Sigmoid colon (tissue), 4 donors: ENCODE measurements at regions not wholly inside any gene's neighbourhood (a gene's known extent, or its start where the extent isn't known, plus 50 kb on each side); places are given as distances from the start of the nearest gene placed in this dataset.

Experiments used
- EP300 ChIP-seq, 4 donors: sonication (generic); formaldehyde crosslinking; IDR thresholded peaks; one replicate each; pipeline ENCODE4 v1.6.1; 2017; ENCODE audit warnings: antibody characterized with exemption in 4 of 4
- POLR2AphosphoS5 ChIP-seq, 4 donors: sonication (generic); formaldehyde crosslinking; IDR thresholded peaks; one replicate each; pipeline ENCODE4 v1.6.1; 2017; ENCODE audit warnings: antibody characterized with exemption in 4 of 4
- TF ChIP-seq, protein P1 (sequence below), 4 experiments: fragments of 450-650 bp in 3 of 4; fragments of 200-600 bp in 1 of 4; IDR thresholded peaks; one replicate each; pipeline ENCODE4 v1.5.1; 2016 to 2019; ENCODE audit warnings: antibody characterized with exemption in 4 of 4, mild to moderate bottlenecking in 3 of 4, moderate library complexity in 2 of 4

- TF ChIP-seq, protein P1, sequence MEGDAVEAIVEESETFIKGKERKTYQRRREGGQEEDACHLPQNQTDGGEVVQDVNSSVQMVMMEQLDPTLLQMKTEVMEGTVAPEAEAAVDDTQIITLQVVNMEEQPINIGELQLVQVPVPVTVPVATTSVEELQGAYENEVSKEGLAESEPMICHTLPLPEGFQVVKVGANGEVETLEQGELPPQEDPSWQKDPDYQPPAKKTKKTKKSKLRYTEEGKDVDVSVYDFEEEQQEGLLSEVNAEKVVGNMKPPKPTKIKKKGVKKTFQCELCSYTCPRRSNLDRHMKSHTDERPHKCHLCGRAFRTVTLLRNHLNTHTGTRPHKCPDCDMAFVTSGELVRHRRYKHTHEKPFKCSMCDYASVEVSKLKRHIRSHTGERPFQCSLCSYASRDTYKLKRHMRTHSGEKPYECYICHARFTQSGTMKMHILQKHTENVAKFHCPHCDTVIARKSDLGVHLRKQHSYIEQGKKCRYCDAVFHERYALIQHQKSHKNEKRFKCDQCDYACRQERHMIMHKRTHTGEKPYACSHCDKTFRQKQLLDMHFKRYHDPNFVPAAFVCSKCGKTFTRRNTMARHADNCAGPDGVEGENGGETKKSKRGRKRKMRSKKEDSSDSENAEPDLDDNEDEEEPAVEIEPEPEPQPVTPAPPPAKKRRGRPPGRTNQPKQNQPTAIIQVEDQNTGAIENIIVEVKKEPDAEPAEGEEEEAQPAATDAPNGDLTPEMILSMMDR (IDR thresholded peaks at IDR 0.05) = no peak
- TF ChIP-seq EP300 (IDR thresholded peaks at IDR 0.05) (no peak), POLR2AphosphoS5 (IDR thresholded peaks at IDR 0.05) (no peak)
These were observed 167.7 kb upstream of the KCNJ15 start for GRCh38 chr21:38088916-38089762.
